ENCODE measurements at regions not wholly inside any gene's neighbourhood (a gene's known extent, or its start where the extent isn't known, plus 50 kb on each side); places are given as distances from the start of the nearest gene placed in this dataset.

- DNase-seq (ENCODE audit: low spot score), result no peak
Observed at GRCh38 chr4:24637173-24637572, 52.8 kb upstream of the DHX15 start.

GRCh38 chr4:24638396-24638875, 54.1 kb upstream of the DHX15 start:
- no peak for DNase-seq (ENCODE audit: low spot score)

- no peak for DNase-seq (ENCODE audit: low spot score)
Observed at GRCh38 chr4:24639714-24640113, 55.4 kb upstream of the DHX15 start.

- no peak for DNase-seq (ENCODE audit: low spot score)
Observed at GRCh38 chr4:24640366-24640765, 56.0 kb upstream of the DHX15 start.

GRCh38 chr4:24642981-24643547, 58.7 kb upstream of the DHX15 start:
- peak; percentile 65 for DNase-seq (ENCODE audit: low spot score)

- no peak for DNase-seq (ENCODE audit: low spot score)
Observed at GRCh38 chr4:24643774-24644520, 59.6 kb upstream of the DHX15 start.

GRCh38 chr4:24644983-24645764, 60.8 kb upstream of the DHX15 start:
- no peak for DNase-seq (ENCODE audit: low spot score)

DNA sequence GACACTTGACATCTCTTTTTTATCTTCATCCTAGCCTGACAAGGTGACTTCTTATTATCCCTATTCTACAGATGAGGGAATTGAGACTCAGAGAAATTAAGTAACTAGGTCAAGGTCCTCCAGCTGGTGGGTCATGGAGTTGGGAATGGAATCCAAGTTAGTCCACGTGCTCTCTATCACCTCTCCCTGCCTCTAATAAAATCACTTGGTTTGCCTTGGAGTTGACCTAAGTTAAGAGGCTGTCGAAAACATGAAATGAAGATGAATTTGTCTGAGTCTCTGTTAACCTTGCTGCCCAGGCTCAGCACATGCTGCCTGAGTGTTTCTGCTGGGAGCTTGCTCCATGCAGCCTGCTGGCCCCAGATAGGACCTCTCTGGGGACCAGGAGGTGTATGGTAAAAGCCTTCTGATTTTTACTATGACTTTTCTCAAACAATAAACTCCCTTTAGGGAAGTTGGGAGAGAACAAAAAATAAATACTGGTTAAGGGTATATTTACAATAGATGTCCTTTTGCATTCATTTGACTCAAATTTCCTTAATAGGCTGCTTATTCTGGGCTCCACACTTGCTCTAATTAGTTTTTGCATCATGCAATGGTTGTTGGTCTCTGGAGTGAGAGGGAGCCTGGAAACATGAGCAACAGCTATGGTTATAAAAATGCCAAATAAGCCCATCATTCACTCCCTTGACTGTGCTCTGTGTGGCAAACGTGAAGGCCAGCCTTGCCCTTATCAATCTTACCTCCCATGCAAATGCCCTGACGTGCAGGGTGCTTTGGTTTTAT, 61.6 kb upstream of the DHX15 start:
- no peak for DNase-seq (ENCODE audit: low spot score)

DNA sequence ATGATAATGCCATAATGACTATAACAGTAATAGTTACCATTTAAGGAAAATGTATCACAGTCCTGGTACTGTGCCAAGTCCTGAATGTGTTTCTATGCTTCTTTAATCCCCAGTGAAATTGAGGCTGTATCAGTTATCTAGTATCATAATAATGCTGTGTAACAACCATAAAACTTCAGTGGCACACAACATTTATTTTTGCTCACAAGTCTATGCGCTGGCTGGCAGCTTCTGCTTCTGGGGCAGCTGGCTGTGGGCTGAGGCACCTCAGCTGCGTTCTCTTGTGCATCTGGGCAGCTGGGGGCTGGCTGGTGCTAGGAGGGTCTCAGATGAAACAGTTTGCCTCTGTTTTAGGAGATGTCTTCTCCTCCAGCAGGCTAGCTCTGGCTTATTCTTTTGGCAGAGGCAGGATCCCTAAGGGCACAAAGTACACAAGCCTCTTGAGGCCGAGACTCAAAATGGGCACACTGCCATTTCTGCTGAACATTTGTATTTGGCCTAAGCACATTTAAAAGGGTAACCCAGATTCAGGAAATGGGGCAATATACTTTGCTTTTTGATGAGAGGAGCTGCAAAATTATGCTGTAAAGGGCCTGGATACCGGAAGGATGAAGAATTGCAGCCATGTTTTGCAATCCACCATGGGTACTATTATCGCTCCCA, 62.6 kb upstream of the DHX15 start:
- DNase-seq (ENCODE audit: low spot score), result no peak

DNA sequence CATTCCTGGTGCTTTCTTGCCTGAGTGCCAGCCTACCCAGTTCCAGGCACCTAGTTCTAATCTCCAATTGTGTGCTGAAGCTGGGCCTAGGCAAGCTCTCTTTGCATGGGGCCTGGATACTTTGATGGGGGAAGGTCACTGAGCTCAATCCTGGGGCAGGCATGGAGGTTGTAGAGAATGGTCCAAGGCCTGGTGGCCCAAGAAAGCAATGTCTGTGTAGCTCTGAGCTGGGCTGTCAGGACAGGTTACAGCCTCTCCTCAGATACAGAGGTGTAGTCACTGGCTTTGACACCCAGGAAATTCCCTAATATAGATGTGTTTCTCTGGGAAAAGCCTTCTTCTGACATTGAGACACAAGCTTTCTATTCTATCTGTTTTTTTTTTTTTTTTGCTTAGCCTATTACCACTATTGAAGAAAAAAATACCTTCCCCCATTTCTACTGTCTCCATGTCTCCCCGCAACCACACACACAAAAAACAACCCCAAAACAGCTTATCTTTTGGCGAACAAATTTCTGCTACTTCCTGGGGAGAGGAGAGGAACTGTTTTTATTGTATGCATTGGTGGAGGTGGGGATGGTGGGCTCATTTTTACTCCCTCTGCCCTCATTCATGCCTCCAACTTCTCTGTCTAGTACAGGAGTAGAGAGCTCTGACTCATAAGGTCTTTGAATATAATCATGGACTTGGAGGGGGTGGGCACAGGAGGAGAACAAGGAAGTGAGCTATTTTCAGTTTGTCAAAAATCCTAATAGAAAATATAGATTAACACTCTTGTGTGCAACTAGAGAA, 66.7 kb upstream of the DHX15 start:
- DNase-seq (ENCODE audit: low spot score), result no peak

GRCh38 chr4:24655326-24655725, 71.0 kb upstream of the DHX15 start:
- no peak for DNase-seq (ENCODE audit: low spot score)

- DNase-seq (ENCODE audit: low spot score), result no peak
Observed at GRCh38 chr4:24655971-24656370, 71.6 kb upstream of the DHX15 start.

DNA sequence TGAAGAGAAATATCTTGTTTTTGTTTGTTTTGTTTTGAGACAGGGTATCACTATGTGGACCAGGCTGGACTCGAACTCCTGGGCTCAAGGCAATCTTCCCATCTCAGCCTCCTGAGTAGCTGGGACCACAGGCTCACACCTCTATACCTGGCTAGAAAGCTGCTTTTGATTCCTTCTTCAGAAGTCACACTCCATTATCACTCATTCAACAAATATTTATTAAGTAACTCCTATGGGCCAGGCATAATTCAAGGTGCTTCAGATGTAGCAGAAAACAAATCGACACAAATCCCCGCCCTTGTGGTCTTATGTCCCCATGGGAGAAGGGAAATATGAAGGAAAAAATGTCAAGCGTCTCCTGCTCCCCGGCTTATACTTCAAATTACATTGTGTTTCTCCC, 72.6 kb upstream of the DHX15 start:
- DNase-seq (ENCODE audit: low spot score), result no peak

DNA sequence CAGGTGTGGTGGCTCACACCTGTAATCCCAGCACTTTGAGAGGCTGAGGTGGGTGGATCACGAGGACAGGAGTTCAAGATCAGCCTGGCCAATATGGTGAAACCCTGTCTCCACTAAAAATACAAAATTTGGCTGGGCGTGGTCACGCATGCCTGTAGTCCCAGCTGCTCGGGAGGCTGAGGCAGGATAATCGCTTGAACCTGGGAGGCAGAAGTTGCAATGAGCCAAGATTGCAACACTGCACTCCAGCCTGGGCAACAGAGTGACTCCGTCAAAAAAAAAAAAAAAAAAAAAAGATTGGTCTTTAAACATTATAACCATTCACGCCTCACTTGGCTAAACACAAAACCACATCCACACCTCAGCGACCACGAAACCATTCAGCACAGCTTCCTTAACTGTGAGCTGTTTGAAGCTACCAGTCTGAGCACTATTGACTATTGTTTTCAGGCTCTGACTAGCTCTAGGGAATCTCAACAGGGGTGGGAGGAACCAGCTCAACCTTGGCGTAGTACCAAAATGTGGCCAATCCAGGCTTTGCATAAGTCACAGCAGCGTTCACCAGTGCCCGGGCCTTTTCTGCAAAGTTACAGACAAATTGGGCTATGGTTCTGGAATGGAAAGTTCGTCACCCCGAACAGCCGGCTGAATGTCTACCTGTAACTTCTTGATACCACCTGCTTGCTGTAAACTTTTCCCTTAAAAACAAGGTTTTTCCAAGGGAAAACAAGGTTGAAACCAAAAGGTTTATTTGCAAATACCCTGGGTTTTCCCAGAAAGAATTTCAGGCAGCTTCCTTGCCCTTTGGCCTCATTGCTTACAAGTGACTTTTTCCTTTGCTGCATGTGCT, 73.6 kb upstream of the DHX15 start:
- DNase-seq (ENCODE audit: low spot score), result peak; percentile 66

DNA sequence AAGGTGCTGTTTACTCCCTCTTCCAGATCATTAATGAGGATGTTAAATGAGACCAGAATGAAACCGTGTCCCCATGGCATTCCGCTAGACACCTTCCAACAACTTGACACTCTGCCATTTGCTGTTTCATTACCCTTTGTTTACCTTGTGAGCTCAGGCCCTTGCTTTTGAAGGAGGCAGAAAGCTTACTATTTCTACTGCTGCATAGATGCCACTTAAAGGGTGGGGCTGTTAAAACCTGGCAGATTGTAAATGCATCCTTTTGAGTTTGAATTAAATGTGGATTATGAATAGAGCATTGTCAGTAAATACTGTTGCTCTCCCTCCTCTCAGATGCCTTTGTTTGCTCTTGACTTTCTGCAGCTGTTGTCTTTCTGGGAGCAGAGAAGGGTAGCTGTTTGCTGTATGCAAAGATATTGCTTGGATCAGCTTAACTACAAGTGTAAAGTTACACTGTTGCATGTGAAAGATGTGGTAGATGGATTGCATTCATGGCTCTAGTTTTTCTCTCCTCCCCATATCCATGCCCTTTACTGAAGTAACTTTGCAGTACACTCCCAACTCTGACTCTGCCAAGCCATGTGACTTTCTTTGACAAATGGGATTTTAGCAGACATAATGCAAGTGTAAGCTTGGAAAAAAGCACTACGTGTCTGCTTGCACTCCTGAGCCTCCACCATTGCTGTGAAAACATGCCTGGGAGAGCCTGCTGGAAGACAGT, 75.0 kb upstream of the DHX15 start:
- no peak for DNase-seq (ENCODE audit: low spot score)

DNA sequence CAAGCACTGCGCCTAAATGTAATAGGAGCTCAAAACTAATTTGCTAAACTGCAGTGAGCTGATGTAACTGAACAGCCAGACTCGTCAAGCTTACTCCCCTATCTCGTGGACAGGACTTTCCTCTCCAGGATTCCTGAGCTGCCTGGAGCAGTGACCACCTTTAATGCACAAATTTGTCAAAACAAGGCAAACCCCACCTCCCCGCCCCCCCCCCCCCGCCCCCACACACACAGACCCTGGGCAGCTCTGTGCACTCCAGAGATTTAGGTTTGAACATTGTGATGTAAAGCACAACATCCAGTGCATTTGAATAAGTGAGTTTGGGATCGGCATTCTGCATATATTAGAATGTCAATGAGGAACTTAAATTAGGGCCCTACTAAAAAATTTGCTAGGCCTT, 77.7 kb upstream of the DHX15 start:
- DNase-seq (ENCODE audit: low spot score), result no peak

DNA sequence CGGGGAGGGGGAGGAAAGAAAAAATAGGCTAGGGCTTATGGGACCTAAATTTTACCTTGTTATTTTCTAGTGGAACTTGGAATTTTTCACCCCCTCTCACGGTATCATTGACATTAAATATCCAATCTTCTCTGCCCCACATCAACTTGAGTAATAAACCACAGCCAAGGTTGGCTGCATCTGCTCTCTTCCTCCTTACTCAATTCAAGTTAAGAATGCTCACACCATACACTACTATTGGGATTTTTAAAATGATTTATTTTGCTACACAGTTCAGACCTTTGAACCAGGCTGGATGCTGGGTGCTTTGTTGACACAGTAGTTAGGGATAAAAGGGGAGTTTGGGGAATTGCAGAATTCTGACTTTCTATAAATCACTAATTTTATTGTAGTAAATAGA, 78.2 kb upstream of the DHX15 start:
- DNase-seq (ENCODE audit: low spot score), result no peak

DNA sequence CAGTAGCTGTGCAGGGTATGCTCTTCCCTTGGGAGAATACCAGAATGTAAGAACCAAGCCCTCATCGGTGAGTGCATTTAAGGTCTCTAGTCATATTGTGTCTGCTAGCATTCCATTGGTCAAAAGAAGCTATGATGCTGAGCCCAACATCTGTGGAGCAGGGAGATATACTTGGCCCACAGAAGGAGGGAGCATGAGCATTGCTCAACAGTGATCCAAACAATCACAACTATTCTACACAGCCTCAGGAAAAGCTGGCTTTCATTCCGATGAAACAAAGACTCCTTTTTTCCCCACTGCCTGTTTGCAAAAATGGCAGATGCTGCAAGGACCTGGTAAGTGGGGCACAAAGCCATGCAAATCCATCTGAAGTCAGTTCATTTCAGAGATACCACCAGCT, 80.6 kb upstream of the DHX15 start:
- DNase-seq (ENCODE audit: low spot score), result no peak

- DNase-seq (ENCODE audit: low spot score), result no peak
Observed at GRCh38 chr4:24666316-24666715, 82.0 kb upstream of the DHX15 start.
